Osteocyte (in vitro differentiated cells): ENCODE measurements at regions not wholly inside any gene's neighbourhood (a gene's known extent, or its start where the extent isn't known, plus 50 kb on each side); places are given as distances from the start of the nearest gene placed in this dataset.

Experiments
- DNase-seq: peaks from one replicate; pipeline ENCODE4 v3.0.0; 2021; ENCODE audit warnings: mixed read lengths; ENCODE audit not compliant: unreplicated experiment; ENCODE audit errors: extremely low spot score
- H3K27ac Mint-ChIP-seq: one replicate; pipeline ENCODE4 v1.8.0; 2021; ENCODE audit warnings: mild to moderate bottlenecking, mixed read lengths; ENCODE audit not compliant: unreplicated experiment
- H3K27me3 Mint-ChIP-seq: one replicate; pipeline ENCODE4 v1.8.0; 2021; ENCODE audit warnings: mixed read lengths; ENCODE audit not compliant: unreplicated experiment
- H3K36me3 Mint-ChIP-seq: one replicate; pipeline ENCODE4 v1.8.0; 2021; ENCODE audit warnings: mixed read lengths; ENCODE audit not compliant: unreplicated experiment
- H3K4me1 Mint-ChIP-seq: one replicate; pipeline ENCODE4 v1.8.0; 2021; ENCODE audit warnings: mixed read lengths; ENCODE audit not compliant: unreplicated experiment
- H3K4me3 Mint-ChIP-seq: one replicate; pipeline ENCODE4 v1.8.0; 2021; ENCODE audit warnings: mild to moderate bottlenecking, moderate library complexity, mixed read lengths; ENCODE audit not compliant: unreplicated experiment
- H3K9me3 Mint-ChIP-seq: one replicate; pipeline ENCODE4 v1.8.0; 2021; ENCODE audit warnings: mixed read lengths; ENCODE audit not compliant: unreplicated experiment
- CTCF ChIP-seq: fragments of 200-600 bp; sonication (generic); IDR thresholded peaks from 2 replicates; pipeline ENCODE4 v1.5.0; 2021; ENCODE audit warnings: antibody characterized with exemption, mild to moderate bottlenecking, moderate library complexity

GRCh38 chr5:53378590-53379247, 101.7 kb upstream of the FST start:
- peaks cover 1% of the 10 kb centered on the region for H3K36me3 Mint-ChIP-seq
- no peak for TF ChIP-seq CTCF
- no peak for DNase-seq
- peaks cover 8% of the 10 kb centered on the region for H3K9me3 Mint-ChIP-seq
- no peak overlapping the region for H3K27ac Mint-ChIP-seq
- H3K27me3 Mint-ChIP-seq, result no peaks in the 10 kb centered on the region
- H3K4me1 Mint-ChIP-seq, result peaks cover 8% of the 10 kb centered on the region
- H3K4me3 Mint-ChIP-seq, result no peak overlapping the region

- peaks cover 50% of the 10 kb centered on the region for H3K9me3 Mint-ChIP-seq
- H3K27me3 Mint-ChIP-seq, result no peaks in the 10 kb centered on the region
- peaks cover 17% of the 10 kb centered on the region for H3K36me3 Mint-ChIP-seq
- no peak overlapping the region for H3K27ac Mint-ChIP-seq
- no peak for DNase-seq
- H3K4me1 Mint-ChIP-seq, result peaks cover 4% of the 10 kb centered on the region
- no peak overlapping the region for H3K4me3 Mint-ChIP-seq
- no peak for TF ChIP-seq CTCF
Observed at GRCh38 chr5:53386341-53386740, 94.1 kb upstream of the FST start.

- Mint-ChIP-seq H3K27ac (no peak overlapping the region), H3K9me3 (peaks cover 54% of the 10 kb centered on the region)
Observed at GRCh38 chr5:53389093-53389492, 91.3 kb upstream of the FST start.

GRCh38 chr5:53392073-53392472, 88.4 kb upstream of the FST start:
- no peak overlapping the region for H3K4me3 Mint-ChIP-seq
- H3K36me3 Mint-ChIP-seq, result peaks cover 20% of the 10 kb centered on the region
- TF ChIP-seq CTCF, result no peak
- peaks cover 4% of the 10 kb centered on the region for H3K4me1 Mint-ChIP-seq
- H3K27me3 Mint-ChIP-seq, result no peaks in the 10 kb centered on the region
- no peak for DNase-seq
- peaks cover 59% of the 10 kb centered on the region for H3K9me3 Mint-ChIP-seq
- H3K27ac Mint-ChIP-seq, result no peak overlapping the region

More at GRCh38 chr5:53389093-53389492, 91.3 kb upstream of the FST start:
- H3K36me3 Mint-ChIP-seq, result peaks cover 20% of the 10 kb centered on the region
- peaks cover 4% of the 10 kb centered on the region for H3K4me1 Mint-ChIP-seq
- H3K27me3 Mint-ChIP-seq, result no peaks in the 10 kb centered on the region
- H3K4me3 Mint-ChIP-seq, result no peak overlapping the region
- DNase-seq, result no peak
- TF ChIP-seq CTCF, result no peak

GRCh38 chr5:53394808-53395207, 85.6 kb upstream of the FST start:
- peaks cover 38% of the 10 kb centered on the region for H3K9me3 Mint-ChIP-seq
- no peaks in the 10 kb centered on the region for H3K27me3 Mint-ChIP-seq
- no peak for DNase-seq
- H3K27ac Mint-ChIP-seq, result no peak overlapping the region
- H3K36me3 Mint-ChIP-seq, result peaks cover 2% of the 10 kb centered on the region
- H3K4me3 Mint-ChIP-seq, result no peak overlapping the region
- no peak for TF ChIP-seq CTCF
- peaks cover 16% of the 10 kb centered on the region for H3K4me1 Mint-ChIP-seq
